ENCODE measurements at regions not wholly inside any gene's neighbourhood (a gene's known extent, or its start where the extent isn't known, plus 50 kb on each side); places are given as distances from the start of the nearest gene placed in this dataset.
A peak's percentile ranks its signal among the peaks of the same experiment; 100 is the strongest.
"Not testable (repeated sequence)": the region's sequence is repeated elsewhere in the genome, so short reads cannot be mapped to it uniquely, and the experiment has no call there.

DNA sequence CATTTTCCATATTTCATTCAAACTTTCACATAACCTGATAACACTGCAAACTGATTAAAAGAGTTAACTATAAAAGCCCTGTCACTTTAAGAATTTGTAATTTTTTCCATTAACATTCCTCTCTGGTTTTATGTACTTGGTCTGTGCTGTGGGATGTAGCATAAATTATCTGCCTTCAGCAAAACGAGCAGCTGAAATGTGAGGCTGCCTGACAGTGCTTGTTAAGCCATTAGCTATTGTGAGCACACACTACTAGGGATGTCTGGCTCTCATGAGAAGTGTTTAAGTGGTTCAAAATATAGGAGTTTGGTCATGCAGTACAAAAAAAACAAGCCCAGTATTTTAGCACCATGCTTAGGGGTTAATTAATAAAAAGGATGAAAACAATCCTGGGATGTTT is 63.0 kb downstream of the HOXA1 start:
- DNase-seq = peak in 1 of 3 donors; percentile 53

GRCh38 chr7:27031289-27032172 is 64.3 kb downstream of the HOXA1 start:
- peak; percentile 53 to 74 (median 61) for DNase-seq

GRCh38 chr7:27030393-27031050 is 65.3 kb downstream of the HOXA1 start:
- DNase-seq = peak in 1 of 3 donors; percentile 32

DNA sequence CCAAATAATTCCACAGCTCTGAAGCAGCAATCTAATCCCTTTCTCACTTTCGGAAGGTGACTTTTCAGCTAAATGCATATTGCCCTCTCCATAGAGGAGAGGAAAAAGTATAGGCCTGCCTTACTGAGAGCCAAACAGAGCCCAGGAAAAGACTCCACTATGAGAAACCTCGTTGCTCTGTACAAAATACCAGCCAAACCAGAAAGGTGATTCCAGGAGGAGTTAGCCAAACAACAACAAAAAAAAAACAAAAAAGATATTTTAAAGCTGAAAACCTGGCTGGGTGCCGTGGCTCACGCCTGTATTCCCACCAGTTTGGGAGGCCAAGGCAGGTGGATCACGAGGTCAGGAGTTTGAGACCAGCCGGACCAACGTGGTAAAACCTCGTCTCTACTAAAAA is 70.5 kb downstream of the HOXA1 start:
- DNase-seq = no peak

GRCh38 chr7:27010068-27010467 is 85.7 kb downstream of the HOXA1 start:
- DNase-seq = no peak

- DNase-seq = no peak
These were observed 95.3 kb downstream of the HOXA1 start for GRCh38 chr7:27000496-27000895.

GRCh38 chr7:26998284-26998683 is 97.5 kb downstream of the HOXA1 start:
- not testable (repeated sequence) for DNase-seq

- no peak for DNase-seq
These were observed 100.1 kb downstream of the HOXA1 start for GRCh38 chr7:26995666-26996065.

- no peak for DNase-seq
These were observed 101.7 kb downstream of the HOXA1 start for GRCh38 chr7:26993816-26994810.

- DNase-seq = no peak
These were observed 103.1 kb downstream of the HOXA1 start for GRCh38 chr7:26992670-26993069.

DNA sequence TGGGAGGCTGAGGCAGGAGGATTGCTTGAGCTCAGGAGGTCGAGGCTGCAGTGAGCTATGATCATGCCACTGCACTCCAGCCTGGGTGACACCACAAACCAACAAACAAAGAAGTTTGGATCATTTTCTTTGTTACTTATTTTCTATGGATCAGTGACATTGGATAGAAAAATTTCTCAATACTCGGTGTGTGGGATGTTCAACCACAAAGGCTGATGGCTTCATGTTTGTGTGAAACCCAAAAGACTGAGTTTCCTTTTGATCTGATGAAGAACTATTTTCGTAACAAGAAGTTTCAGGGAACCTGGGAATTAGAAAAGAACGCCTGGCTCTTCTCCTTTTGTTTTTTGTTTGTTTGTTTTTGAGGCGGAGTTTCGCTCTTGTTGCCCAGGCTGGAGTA is 104.0 kb downstream of the HOXA1 start:
- no peak for DNase-seq

GRCh38 chr7:26989897-26990670 is 105.7 kb downstream of the HOXA1 start:
- DNase-seq = peak in 2 of 3 donors; percentile 16 to 47

DNA sequence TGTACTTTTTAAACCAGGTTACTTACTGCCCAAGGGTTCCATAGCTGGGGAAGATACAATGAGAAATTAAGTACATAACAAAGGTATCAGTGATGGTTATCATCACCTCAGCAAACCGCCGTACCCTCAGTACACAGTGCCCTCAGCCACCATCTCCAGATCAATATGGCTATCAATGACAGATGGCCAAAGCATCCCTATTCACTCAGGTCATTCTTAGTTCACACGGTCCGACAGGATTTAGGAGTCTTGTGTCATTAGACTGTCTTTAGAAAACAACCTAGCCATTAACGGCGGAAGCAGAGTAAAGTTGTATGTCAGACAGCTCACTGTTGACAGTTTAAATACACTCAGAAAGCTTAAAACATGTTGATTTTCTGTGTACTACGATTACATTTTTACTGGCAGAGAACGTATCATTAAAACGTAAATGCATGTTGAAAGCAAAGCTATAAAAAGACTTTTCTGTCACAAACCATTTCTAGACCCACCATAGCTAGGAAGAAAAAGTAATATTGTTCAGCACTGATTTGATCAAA is 106.9 kb downstream of the HOXA1 start:
- no peak for DNase-seq

- no peak for DNase-seq
These were observed 108.5 kb downstream of the HOXA1 start for GRCh38 chr7:26987338-26987737.

DNA sequence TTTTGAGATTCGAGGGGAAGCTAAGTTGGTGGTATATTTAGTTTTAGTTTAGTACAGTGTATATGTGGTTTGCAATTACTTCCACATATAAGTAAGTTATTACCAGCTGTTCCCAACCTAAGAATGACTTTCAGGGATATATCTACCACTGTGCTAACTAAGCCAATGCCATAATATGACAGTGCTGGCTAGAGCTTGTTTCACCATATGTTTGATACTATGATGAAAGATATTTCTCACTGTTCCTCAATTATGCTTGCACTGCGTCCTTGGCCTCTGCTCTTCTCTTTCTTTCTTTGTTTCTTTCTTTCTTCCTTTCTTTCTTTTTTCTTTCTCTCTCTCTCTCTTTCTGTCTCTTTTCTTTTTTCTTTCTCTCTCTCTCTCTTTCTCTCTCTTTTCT is 113.8 kb upstream of the SKAP2 start:
- DNase-seq = no peak

DNA sequence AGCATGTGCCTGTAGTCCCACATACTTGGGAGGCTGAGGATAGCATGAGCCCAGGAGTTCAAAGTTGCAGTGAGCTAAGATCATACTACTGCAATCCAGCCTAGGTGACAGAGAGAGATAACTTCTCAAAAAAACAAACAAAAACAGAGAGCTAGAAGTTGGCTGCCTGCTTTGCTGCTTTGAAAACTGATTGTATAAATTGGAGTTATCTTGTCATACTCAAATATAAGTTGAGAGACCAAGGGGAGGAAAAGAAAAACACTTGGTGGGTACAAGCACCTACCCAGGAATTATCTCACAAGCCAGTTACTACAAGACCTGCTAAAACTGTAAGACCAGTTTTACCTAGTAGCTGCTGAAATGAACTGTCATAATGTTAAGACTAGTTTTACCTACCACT is 112.5 kb upstream of the SKAP2 start:
- DNase-seq = no peak

GRCh38 chr7:26971924-26972323 is 107.5 kb upstream of the SKAP2 start:
- not testable (repeated sequence) for DNase-seq

GRCh38 chr7:26965724-26966123 is 101.3 kb upstream of the SKAP2 start:
- no peak for DNase-seq

DNA sequence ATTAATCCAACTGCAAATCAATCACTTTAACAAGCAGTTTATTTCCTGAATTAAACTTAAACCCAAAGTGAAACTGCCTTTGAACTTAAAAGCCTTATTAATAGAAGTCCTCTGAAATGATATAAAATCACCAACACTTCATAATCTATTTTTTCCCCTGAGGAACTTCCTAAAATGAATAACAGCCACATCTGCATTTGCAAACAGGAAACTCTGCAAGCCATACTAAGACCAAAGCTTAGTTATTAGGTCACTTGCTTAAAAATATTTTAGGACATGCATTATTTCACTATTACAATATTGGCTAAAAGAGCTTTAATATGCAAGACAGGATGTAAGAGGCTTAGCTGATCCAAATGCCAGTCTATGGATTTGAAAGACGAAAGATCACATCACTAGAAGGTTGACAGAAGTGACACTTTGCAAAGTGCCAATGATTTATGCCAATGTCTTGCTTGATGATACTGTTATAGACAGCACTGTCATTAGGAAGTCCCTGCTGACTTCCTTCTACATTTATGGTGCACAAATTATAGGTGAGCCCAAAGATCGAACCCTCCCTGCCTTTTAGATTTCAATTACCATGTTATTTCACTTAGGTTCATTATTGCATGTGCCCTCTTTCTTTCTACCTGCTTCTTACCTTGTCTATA is 99.9 kb upstream of the SKAP2 start:
- DNase-seq = peak in 2 of 3 donors; percentile 8 to 36

- no peak for DNase-seq
These were observed 94.9 kb upstream of the SKAP2 start for GRCh38 chr7:26959290-26959689.
